Loucy (cell line): ENCODE measurements at regions not wholly inside any gene's neighbourhood (a gene's known extent, or its start where the extent isn't known, plus 50 kb on each side); places are given as distances from the start of the nearest gene placed in this dataset.

Experiments used
- EZH2phosphoT487 ChIP-seq: fragments of 200-600 bp; IDR thresholded peaks from 2 replicates; pipeline ENCODE4 v1.6.1; 2018; ENCODE audit warnings: antibody characterized with exemption, mild to moderate bottlenecking, moderate library complexity, borderline replicate concordance
- TF ChIP-seq, protein P1 (sequence below): fragments of 200-600 bp; sonication (generic); conservative IDR thresholded peaks from 2 replicates; pipeline ENCODE4 v1.5.1; 2014; ENCODE audit warnings: mild to moderate bottlenecking, antibody characterized with exemption, low read length

DNA sequence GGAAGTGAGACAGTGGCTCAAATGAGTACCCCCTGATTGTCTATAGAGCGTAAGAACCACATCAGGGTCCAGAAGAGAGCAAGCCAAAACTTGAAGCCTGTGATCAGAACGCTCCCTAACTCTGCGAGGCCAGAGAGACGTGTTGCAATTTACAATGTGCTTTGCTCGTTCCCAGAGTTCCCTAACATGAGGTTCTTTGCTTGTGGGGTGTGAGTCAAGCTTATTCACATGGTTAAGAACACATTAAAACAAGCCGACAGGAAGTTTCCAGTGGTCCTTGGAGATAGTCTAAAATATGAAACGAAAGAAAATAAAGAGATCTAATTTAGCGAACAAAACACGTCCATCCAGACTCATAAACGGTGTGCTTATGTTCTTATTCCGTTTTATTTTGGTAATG is 702.3 kb downstream of the TRIML1 start:
- TF ChIP-seq, protein P1, sequence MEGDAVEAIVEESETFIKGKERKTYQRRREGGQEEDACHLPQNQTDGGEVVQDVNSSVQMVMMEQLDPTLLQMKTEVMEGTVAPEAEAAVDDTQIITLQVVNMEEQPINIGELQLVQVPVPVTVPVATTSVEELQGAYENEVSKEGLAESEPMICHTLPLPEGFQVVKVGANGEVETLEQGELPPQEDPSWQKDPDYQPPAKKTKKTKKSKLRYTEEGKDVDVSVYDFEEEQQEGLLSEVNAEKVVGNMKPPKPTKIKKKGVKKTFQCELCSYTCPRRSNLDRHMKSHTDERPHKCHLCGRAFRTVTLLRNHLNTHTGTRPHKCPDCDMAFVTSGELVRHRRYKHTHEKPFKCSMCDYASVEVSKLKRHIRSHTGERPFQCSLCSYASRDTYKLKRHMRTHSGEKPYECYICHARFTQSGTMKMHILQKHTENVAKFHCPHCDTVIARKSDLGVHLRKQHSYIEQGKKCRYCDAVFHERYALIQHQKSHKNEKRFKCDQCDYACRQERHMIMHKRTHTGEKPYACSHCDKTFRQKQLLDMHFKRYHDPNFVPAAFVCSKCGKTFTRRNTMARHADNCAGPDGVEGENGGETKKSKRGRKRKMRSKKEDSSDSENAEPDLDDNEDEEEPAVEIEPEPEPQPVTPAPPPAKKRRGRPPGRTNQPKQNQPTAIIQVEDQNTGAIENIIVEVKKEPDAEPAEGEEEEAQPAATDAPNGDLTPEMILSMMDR, result no peak
- TF ChIP-seq EZH2phosphoT487, result no peak
